LNCaP clone FGC (cell line): ENCODE measurements at regions not wholly inside any gene's neighbourhood (a gene's known extent, or its start where the extent isn't known, plus 50 kb on each side); places are given as distances from the start of the nearest gene placed in this dataset.

ENCODE experiments used
- DNase-seq: peaks from one replicate; pipeline ENCODE4 v3.0.0-alpha.2; 2011; ENCODE audit warnings: low read depth
- H3K4me3 ChIP-seq: 2 replicates; pipeline ENCODE4 v1.5.1; 2011; ENCODE audit warnings: mild to moderate bottlenecking, low read depth, low read length, control low read depth
- TF ChIP-seq, protein P1 (sequence below): IDR thresholded peaks from 2 replicates; pipeline ENCODE4 v1.5.1; 2012; ENCODE audit warnings: mild to moderate bottlenecking; ENCODE audit not compliant: control insufficient read depth, insufficient read depth; ENCODE audit errors: extremely low read depth

DNA sequence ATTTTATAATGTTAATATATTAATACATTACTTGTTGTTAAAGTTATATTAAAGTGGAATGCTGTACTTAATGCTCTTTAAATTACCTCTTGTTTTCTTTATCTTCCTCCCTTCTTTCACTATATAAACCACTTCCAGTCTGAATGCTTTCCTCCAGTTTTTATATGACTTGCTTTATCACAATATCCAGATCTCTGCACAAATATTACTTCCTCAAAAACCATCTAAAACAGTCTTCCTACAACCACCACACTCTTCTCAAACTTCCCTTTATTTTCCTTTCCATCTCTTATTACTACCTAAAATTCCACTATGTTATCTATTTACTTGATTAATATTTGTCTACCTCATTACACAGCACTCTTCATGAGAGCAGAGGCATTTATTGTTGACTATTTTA is 956.6 kb downstream of the LRFN5 start:
- DNase-seq, result no peak

DNA sequence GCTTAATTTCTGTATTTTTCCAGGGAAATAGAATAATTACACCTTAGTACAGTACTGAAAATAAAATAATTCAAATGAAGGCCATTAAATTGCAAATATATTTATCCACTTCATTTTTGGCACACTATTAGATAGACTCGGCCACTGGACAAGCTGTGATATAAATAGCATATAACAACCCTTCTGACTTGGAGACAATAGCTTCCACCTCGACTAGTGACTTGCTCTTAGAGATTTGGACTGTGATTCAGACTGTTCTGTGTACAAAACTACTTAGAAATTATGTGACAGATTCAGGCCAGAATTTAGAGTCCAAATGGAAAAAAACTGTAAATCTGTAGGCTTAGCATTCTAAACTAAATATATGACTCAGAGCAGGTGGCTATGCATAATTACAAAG is 949.9 kb downstream of the LRFN5 start:
- H3K4me3 ChIP-seq, result no peak overlapping the region
- DNase-seq, result no peak
- TF ChIP-seq, protein P1, sequence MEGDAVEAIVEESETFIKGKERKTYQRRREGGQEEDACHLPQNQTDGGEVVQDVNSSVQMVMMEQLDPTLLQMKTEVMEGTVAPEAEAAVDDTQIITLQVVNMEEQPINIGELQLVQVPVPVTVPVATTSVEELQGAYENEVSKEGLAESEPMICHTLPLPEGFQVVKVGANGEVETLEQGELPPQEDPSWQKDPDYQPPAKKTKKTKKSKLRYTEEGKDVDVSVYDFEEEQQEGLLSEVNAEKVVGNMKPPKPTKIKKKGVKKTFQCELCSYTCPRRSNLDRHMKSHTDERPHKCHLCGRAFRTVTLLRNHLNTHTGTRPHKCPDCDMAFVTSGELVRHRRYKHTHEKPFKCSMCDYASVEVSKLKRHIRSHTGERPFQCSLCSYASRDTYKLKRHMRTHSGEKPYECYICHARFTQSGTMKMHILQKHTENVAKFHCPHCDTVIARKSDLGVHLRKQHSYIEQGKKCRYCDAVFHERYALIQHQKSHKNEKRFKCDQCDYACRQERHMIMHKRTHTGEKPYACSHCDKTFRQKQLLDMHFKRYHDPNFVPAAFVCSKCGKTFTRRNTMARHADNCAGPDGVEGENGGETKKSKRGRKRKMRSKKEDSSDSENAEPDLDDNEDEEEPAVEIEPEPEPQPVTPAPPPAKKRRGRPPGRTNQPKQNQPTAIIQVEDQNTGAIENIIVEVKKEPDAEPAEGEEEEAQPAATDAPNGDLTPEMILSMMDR, result no peak

More for the DNA sequence above, 956.6 kb downstream of the LRFN5 start:
- H3K4me3 ChIP-seq, result no peak overlapping the region
- TF ChIP-seq, protein P1, result no peak

DNA sequence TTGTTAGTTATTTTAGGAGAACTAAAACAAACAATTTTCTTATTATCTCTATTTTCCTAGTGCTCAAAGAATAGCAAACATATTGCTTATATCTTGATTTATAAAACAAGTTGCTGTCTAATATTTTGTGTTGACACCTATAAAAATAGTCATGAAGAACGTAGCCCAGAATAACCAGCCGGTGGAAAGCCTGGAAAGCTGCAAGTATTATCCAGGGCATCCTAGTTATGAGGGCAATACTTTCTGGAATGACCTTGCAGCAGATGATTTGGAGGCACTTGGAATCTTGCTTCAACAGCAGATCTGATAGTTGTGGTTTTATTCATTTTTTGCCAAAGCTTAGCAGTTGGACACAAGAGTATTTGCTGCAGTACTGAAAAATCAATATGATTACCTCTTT is 948.7 kb downstream of the LRFN5 start:
- no peak for DNase-seq
- no peak overlapping the region for H3K4me3 ChIP-seq
- TF ChIP-seq, protein P1, result no peak

DNA sequence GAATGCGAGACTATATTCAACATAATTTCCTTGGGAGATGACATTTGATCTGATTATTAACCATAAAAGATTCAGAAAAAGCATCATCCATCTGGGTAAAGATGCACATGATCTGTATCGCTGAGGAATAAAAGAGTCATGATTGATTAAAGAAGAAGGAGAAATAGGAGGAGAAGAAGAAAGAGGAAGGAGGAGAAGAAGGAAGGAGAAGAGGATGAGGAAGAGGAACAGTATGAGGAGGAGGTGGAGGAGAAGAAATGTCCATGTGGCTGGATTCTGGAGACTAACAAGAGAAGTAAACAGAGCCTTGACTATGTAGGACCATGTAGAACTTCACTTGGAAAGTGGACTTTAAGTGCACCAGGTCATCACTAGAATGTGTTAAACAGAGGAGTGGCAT is 947.4 kb downstream of the LRFN5 start:
- no peak overlapping the region for H3K4me3 ChIP-seq
- TF ChIP-seq, protein P1, result no peak
- DNase-seq, result no peak

DNA sequence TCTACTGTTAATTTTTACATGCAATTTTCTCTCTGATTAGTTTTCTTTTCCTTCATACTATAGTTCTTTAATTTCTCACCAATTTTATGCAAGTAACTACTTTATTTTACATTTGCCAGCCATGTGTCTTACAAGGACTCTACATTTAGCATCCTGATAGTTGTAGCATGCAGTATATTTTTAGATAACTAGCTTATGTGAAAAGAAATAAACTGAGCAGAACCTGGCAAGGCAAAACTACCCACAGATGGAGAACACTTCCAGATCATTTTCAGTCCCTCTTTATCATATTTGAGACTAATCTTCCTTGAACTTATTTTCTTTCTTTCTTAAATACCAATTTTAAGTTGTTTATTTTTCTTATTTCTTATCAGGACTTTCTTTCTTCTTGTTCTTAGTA is 943.6 kb downstream of the LRFN5 start:
- TF ChIP-seq, protein P1, result no peak
- H3K4me3 ChIP-seq, result no peak overlapping the region

DNA sequence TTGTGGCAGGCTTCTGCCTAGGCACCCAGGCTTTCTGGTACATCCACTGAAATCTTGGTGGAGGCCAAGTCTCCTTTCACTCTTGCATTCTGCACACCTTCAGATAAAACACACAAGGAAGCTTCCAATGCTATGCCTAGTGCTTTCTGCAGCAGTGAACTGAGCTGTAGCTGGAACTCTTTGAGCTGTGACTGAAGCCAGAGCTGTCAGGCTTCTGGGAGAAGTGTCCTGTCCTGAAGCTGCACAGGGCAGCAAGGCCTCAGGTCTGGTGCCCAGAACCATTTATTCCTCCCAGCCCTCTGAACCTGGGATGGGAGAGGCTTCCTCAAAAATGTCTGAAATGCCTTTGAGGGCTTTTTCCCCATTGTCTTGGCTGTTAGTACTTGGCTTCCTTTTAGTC is 941.7 kb downstream of the LRFN5 start:
- DNase-seq, result no peak
- TF ChIP-seq, protein P1, result no peak
- no peak overlapping the region for H3K4me3 ChIP-seq

More for the DNA sequence above, 943.6 kb downstream of the LRFN5 start:
- DNase-seq, result no peak

DNA sequence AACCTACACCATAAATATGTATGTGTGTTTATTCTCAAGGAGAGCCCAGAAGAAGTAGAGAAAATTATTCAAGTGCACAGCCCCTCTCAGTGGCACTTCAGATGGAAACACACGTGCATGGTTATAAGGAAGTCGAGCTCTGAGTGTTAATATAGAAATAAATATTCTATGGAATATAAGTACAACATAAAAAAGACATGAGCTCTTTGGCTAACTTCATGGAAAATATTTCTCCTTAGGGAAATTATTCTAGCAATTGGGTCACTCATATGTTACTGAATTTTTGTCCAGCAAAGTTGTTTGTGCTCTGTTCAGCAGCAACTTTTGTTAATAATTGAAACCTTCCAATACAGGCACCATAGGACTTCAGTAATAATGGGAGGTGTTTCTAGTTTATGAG is 939.0 kb downstream of the LRFN5 start:
- H3K4me3 ChIP-seq, result no peak overlapping the region
- TF ChIP-seq, protein P1, result no peak
- no peak for DNase-seq
